IMR-90 (cell line): ENCODE measurements at regions not wholly inside any gene's neighbourhood (a gene's known extent, or its start where the extent isn't known, plus 50 kb on each side); places are given as distances from the start of the nearest gene placed in this dataset.

Experiments
- ATAC-seq: fragments of 200-7000 bp; cut with Tn5 transposase; 2 replicates; pipeline ENCODE4 v1.9.1; 2020; ENCODE audit warnings: low read depth, mild to moderate bottlenecking, moderate library complexity
- BruUV-seq: library from RNA; stranded (reverse); fragments of 400-500 nt; replicated peaks from 2 replicates; lab custom pipeline; 2021; lab: Mats Ljungman, UMichigan
- CTCF ChIA-PET: fragments of 300-600 bp; formaldehyde crosslinking; extraction: SDS; loops from one replicate; lab custom pipeline; 2021; ENCODE audit warnings: antibody characterized with exemption; lab: Yijun Ruan, JAX
- POLR2A ChIA-PET: fragments of 300-600 bp; sonication (Branson Sonifier 250); formaldehyde crosslinking; loops from one replicate; lab custom pipeline; 2022; ENCODE audit warnings: antibody characterized with exemption; ENCODE audit not compliant: unreplicated experiment; lab: Charles Lee
- DNase-seq: peaks from one replicate; pipeline ENCODE4 v3.0.0; 2013
- H2AFZ ChIP-seq: replicated peaks from 2 replicates; pipeline ENCODE3; 2013; ENCODE audit warnings: low read length, mild to moderate bottlenecking; ENCODE audit not compliant: poor library complexity
- H2AK5ac ChIP-seq: 2 replicates; pipeline ENCODE4 v1.6.1; 2013; ENCODE audit warnings: low read depth, low read length, inconsistent platforms
- H2AK9ac ChIP-seq: replicated peaks from 2 replicates; pipeline ENCODE3; 2013; ENCODE audit warnings: mild to moderate bottlenecking, low read depth, low read length, moderate library complexity; ENCODE audit not compliant: poor library complexity
- H2BK120ac ChIP-seq: 2 replicates; pipeline ENCODE4 v1.6.1; 2013; ENCODE audit warnings: low read depth, low read length, inconsistent platforms
- H2BK15ac ChIP-seq: 3 replicates; pipeline ENCODE4 v1.6.1; 2013; ENCODE audit warnings: low read depth, low read length, inconsistent platforms
- H2BK20ac ChIP-seq: 2 replicates; pipeline ENCODE4 v1.6.1; 2013; ENCODE audit warnings: low read depth, mild to moderate bottlenecking, inconsistent platforms, low read length, moderate library complexity
- H2BK5ac ChIP-seq: 2 replicates; pipeline ENCODE4 v1.6.1; 2013; ENCODE audit warnings: mild to moderate bottlenecking, low read depth, low read length, inconsistent platforms; ENCODE audit not compliant: poor library complexity, severe bottlenecking
- H3K14ac ChIP-seq: replicated peaks from 2 replicates; pipeline ENCODE4 v1.6.1; 2013; ENCODE audit warnings: low read depth, low read length, inconsistent platforms
- H3K18ac ChIP-seq: 2 replicates; pipeline ENCODE4 v1.6.1; 2013; ENCODE audit warnings: low read depth, low read length, control low read depth
- H3K23ac ChIP-seq: 2 replicates; pipeline ENCODE4 v1.6.1; 2013; ENCODE audit warnings: low read depth, low read length, inconsistent platforms
- H3K27ac ChIP-seq: 2 replicates; pipeline ENCODE4 v1.5.1; 2013; ENCODE audit warnings: mild to moderate bottlenecking, control low read depth, low read length; ENCODE audit not compliant: insufficient read depth
- H3K27me3 ChIP-seq: 2 replicates; pipeline ENCODE4 v1.6.1; 2013; ENCODE audit warnings: low read length; ENCODE audit not compliant: control insufficient read depth, insufficient read depth
- H3K36me3 ChIP-seq: 2 replicates; pipeline ENCODE4 v1.6.1; 2013; ENCODE audit warnings: low read length, mixed read lengths; ENCODE audit not compliant: control insufficient read depth, insufficient read depth
- H3K4ac ChIP-seq: 2 replicates; pipeline ENCODE4 v1.6.1; 2013; ENCODE audit warnings: low read depth, low read length, inconsistent platforms
- H3K4me1 ChIP-seq: 2 replicates; pipeline ENCODE4 v1.6.1; 2013; ENCODE audit warnings: low read length, mixed read lengths; ENCODE audit not compliant: control insufficient read depth, insufficient read depth
- H3K4me2 ChIP-seq: 2 replicates; pipeline ENCODE4 v1.6.1; 2013; ENCODE audit warnings: low read depth, mild to moderate bottlenecking, control low read depth, low read length, moderate library complexity
- H3K4me3 ChIP-seq: 2 replicates; pipeline ENCODE4 v1.5.1; 2013; ENCODE audit warnings: low read depth, mild to moderate bottlenecking, control low read depth, low read length, moderate library complexity; ENCODE audit not compliant: insufficient read depth
- H3K56ac ChIP-seq: 2 replicates; pipeline ENCODE4 v1.6.1; 2013; ENCODE audit warnings: low read length, inconsistent platforms; ENCODE audit not compliant: insufficient read depth; ENCODE audit errors: extremely low read depth
- H3K79me1 ChIP-seq, 2 experiments: 2 replicates each; pipeline ENCODE4 v1.6.1; 2013; ENCODE audit warnings: low read length in 2 of 2, inconsistent platforms in 1 of 2, low read depth in 1 of 2
- H3K9ac ChIP-seq: 2 replicates; pipeline ENCODE4 v1.6.1; 2013; ENCODE audit warnings: low read depth, low read length, control low read depth
- H3K9me1 ChIP-seq: 2 replicates; pipeline ENCODE4 v1.6.1; 2013; ENCODE audit warnings: low read length, inconsistent platforms; ENCODE audit not compliant: insufficient read depth
- H3K9me3 ChIP-seq: 2 replicates; pipeline ENCODE4 v1.6.1; 2013; ENCODE audit warnings: low read length; ENCODE audit not compliant: control insufficient read depth, insufficient read depth
- H4K20me1 ChIP-seq: 2 replicates; pipeline ENCODE4 v1.6.1; 2013; ENCODE audit warnings: low read length, inconsistent platforms; ENCODE audit not compliant: insufficient read depth
- H4K5ac ChIP-seq: 2 replicates; pipeline ENCODE4 v1.6.1; 2013; ENCODE audit warnings: mild to moderate bottlenecking, low read depth, low read length, control low read depth
- H4K8ac ChIP-seq, 2 experiments: 2 replicates each; pipeline ENCODE4 v1.6.1; 2013; ENCODE audit warnings: low read depth in 2 of 2, low read length in 2 of 2, control low read depth in 1 of 2, inconsistent platforms in 1 of 2
- H4K91ac ChIP-seq: 2 replicates; pipeline ENCODE4 v1.6.1; 2013; ENCODE audit warnings: low read depth, low read length, inconsistent platforms; ENCODE audit not compliant: insufficient read depth
- BHLHE40 ChIP-seq: fragments of 150-350 bp; IDR thresholded peaks from 2 replicates; pipeline ENCODE4 v1.6.1; 2016; ENCODE audit warnings: mild to moderate bottlenecking, low read depth, low read length
- CEBPB ChIP-seq: IDR thresholded peaks from 2 replicates; pipeline ENCODE4 v1.6.1; 2012; ENCODE audit warnings: low read depth, low read length, improper control_type of control experiment
- CHD1 ChIP-seq: IDR thresholded peaks from 2 replicates; pipeline ENCODE4 v1.6.1; 2012; ENCODE audit warnings: low read depth, low read length, improper control_type of control experiment
- FOS ChIP-seq: fragments of 150-350 bp; IDR thresholded peaks from 2 replicates; pipeline ENCODE4 v1.6.1; 2016; ENCODE audit warnings: low read depth, low read length
- MAFK ChIP-seq: IDR thresholded peaks from 2 replicates; pipeline ENCODE4 v1.6.1; 2012; ENCODE audit warnings: low read depth, low read length, improper control_type of control experiment
- MAZ ChIP-seq: IDR thresholded peaks from 2 replicates; pipeline ENCODE4 v1.6.1; 2012; ENCODE audit warnings: low read depth, mild to moderate bottlenecking, low read length, improper control_type of control experiment, moderate library complexity, borderline replicate concordance
- MXI1 ChIP-seq: IDR thresholded peaks from 2 replicates; pipeline ENCODE4 v1.6.1; 2012; ENCODE audit warnings: low read depth, mild to moderate bottlenecking, low read length, moderate library complexity, borderline replicate concordance
- NFE2L2 ChIP-seq: fragments of 150-350 bp; IDR thresholded peaks from 2 replicates; pipeline ENCODE4 v1.6.1; 2016; ENCODE audit warnings: low read depth, mild to moderate bottlenecking, low read length
- POLR2A ChIP-seq: IDR thresholded peaks from 2 replicates; pipeline ENCODE4 v1.6.1; 2012; ENCODE audit warnings: mild to moderate bottlenecking, low read depth, low read length
- RAD21 ChIP-seq: IDR thresholded peaks from 2 replicates; pipeline ENCODE4 v1.6.1; 2012; ENCODE audit warnings: low read length, improper control_type of control experiment
- RCOR1 ChIP-seq: IDR thresholded peaks from 2 replicates; pipeline ENCODE4 v1.6.1; 2012; ENCODE audit warnings: mild to moderate bottlenecking, low read length, improper control_type of control experiment; ENCODE audit not compliant: insufficient replicate concordance
- RFX5 ChIP-seq: IDR thresholded peaks from 2 replicates; pipeline ENCODE4 v1.8.0; 2012; ENCODE audit warnings: low read depth, mild to moderate bottlenecking, low read length, moderate library complexity
- SMC3 ChIP-seq: fragments of 150-350 bp; IDR thresholded peaks from 2 replicates; pipeline ENCODE4 v1.6.1; 2016; ENCODE audit warnings: low read depth, mild to moderate bottlenecking, antibody characterized with exemption, low read length, moderate library complexity
- WGBS, 2 experiments: methylation state at CpG; one replicate each; pipeline versions ENCODE4 v1.1.5 to v1.1.7; 2013; ENCODE audit warnings: missing lambda C conversion rate in 2 of 2; ENCODE audit not compliant: insufficient read length in 1 of 2; ENCODE audit errors: extremely low coverage in 2 of 2; 5-methylcytosine and 5-hydroxymethylcytosine counted together
- dilution Hi-C: fragments of 300-500 bp; cut with HindIII; formaldehyde crosslinking; loops from one replicate; pipeline ENCODE4 v1.14.3; 2018; ENCODE audit warnings: low sequenced_read_pairs; ENCODE audit not compliant: unreplicated experiment
- in situ Hi-C: fragments of 300-500 bp; cut with MboI; formaldehyde crosslinking; loops from 3 replicates; pipeline ENCODE4 v1.14.3; 2019; ENCODE audit warnings: low sequenced_read_pairs, inconsistent platforms, mixed read lengths
- intact Hi-C: fragments of 100-400 bp; cut with micrococcal nuclease; formaldehyde crosslinking; loops from 2 replicates; pipeline ENCODE4 v1.10.0; 2022
- TF ChIP-seq, protein P1 (sequence below): fragments of 150-350 bp; IDR thresholded peaks from 2 replicates; pipeline ENCODE4 v1.6.1; 2017; ENCODE audit warnings: mild to moderate bottlenecking, antibody characterized with exemption, low read length, low read depth
- TF ChIP-seq, protein P2 (sequence below): fragments of 150-350 bp; IDR thresholded peaks from 2 replicates; pipeline ENCODE4 v1.6.1; 2016; ENCODE audit warnings: low read depth, mild to moderate bottlenecking, low read length, moderate library complexity, borderline replicate concordance
- TF ChIP-seq, protein P3 (sequence below): conservative IDR thresholded peaks from 2 replicates; pipeline ENCODE4 v1.5.1; 2012; ENCODE audit warnings: mild to moderate bottlenecking, low read depth, low read length, improper control_type of control experiment

GRCh38 chr7:25775570-25775969, 376.4 kb upstream of the NFE2L3 start:
- H2BK5ac ChIP-seq, result no peak overlapping the region
- no TSS peak for BruUV-seq
- no peak overlapping the region for H4K5ac ChIP-seq
- H3K9me1 ChIP-seq, result no peaks in the 10 kb centered on the region
- intact Hi-C loops, result no loop called here
- no peak overlapping the region for H2BK15ac ChIP-seq
- H3K56ac ChIP-seq, result no peak overlapping the region
- H3K27me3 ChIP-seq, result no peaks in the 10 kb centered on the region
- no peak overlapping the region for H4K8ac ChIP-seq
- ATAC-seq, result no peak
- no peak overlapping the region for H3K14ac ChIP-seq
- H2AK5ac ChIP-seq, result no peak overlapping the region
- no peak overlapping the region for H4K91ac ChIP-seq
- WGBS, 2 experiments, result no CpG with 5 or more reads among the region's 4 CpGs
- no peaks in the 10 kb centered on the region for H3K4me1 ChIP-seq
- no peak overlapping the region for H3K27ac ChIP-seq
- H3K4me3 ChIP-seq, result no peak overlapping the region
- H3K36me3 ChIP-seq, result no peaks in the 10 kb centered on the region
- ChIA-PET CTCF (no interaction called here), POLR2A (no interaction called here)
- no peak overlapping the region for H2BK120ac ChIP-seq
- no peak overlapping the region for H2AFZ ChIP-seq
- no peaks in the 10 kb centered on the region for H3K79me1 ChIP-seq
- no peak for DNase-seq
- no peaks in the 10 kb centered on the region for H3K9me3 ChIP-seq
- in situ Hi-C loops, result no loop called here
- no peak overlapping the region for H2BK20ac ChIP-seq
- TF ChIP-seq, protein P1, sequence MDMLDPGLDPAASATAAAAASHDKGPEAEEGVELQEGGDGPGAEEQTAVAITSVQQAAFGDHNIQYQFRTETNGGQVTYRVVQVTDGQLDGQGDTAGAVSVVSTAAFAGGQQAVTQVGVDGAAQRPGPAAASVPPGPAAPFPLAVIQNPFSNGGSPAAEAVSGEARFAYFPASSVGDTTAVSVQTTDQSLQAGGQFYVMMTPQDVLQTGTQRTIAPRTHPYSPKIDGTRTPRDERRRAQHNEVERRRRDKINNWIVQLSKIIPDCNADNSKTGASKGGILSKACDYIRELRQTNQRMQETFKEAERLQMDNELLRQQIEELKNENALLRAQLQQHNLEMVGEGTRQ, result no peak
- TF ChIP-seq MXI1, result no peak
- TF ChIP-seq MAFK, result no peak
- no peak for TF ChIP-seq RAD21
- no peak for TF ChIP-seq RCOR1
- TF ChIP-seq POLR2A, result no peak
- no peak for TF ChIP-seq BHLHE40
- TF ChIP-seq MAZ, result no peak
- TF ChIP-seq FOS, result no peak
- TF ChIP-seq RFX5, result no peak
- TF ChIP-seq, protein P2, sequence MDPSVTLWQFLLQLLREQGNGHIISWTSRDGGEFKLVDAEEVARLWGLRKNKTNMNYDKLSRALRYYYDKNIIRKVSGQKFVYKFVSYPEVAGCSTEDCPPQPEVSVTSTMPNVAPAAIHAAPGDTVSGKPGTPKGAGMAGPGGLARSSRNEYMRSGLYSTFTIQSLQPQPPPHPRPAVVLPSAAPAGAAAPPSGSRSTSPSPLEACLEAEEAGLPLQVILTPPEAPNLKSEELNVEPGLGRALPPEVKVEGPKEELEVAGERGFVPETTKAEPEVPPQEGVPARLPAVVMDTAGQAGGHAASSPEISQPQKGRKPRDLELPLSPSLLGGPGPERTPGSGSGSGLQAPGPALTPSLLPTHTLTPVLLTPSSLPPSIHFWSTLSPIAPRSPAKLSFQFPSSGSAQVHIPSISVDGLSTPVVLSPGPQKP, result no peak
- no peak for TF ChIP-seq NFE2L2
- no peak for TF ChIP-seq CEBPB
- TF ChIP-seq, protein P3, sequence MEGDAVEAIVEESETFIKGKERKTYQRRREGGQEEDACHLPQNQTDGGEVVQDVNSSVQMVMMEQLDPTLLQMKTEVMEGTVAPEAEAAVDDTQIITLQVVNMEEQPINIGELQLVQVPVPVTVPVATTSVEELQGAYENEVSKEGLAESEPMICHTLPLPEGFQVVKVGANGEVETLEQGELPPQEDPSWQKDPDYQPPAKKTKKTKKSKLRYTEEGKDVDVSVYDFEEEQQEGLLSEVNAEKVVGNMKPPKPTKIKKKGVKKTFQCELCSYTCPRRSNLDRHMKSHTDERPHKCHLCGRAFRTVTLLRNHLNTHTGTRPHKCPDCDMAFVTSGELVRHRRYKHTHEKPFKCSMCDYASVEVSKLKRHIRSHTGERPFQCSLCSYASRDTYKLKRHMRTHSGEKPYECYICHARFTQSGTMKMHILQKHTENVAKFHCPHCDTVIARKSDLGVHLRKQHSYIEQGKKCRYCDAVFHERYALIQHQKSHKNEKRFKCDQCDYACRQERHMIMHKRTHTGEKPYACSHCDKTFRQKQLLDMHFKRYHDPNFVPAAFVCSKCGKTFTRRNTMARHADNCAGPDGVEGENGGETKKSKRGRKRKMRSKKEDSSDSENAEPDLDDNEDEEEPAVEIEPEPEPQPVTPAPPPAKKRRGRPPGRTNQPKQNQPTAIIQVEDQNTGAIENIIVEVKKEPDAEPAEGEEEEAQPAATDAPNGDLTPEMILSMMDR, result no peak
- TF ChIP-seq SMC3, result no peak
- TF ChIP-seq CHD1, result no peak
- H2AK9ac ChIP-seq, result no peak overlapping the region
- no peaks in the 10 kb centered on the region for H4K20me1 ChIP-seq
- H3K23ac ChIP-seq, result no peak overlapping the region
- no peak overlapping the region for H3K4ac ChIP-seq
- dilution Hi-C loops, result no loop called here
- no peak overlapping the region for H3K18ac ChIP-seq
- no peak overlapping the region for H3K9ac ChIP-seq
- no peak overlapping the region for H3K4me2 ChIP-seq
